ENCODE measurements at regions not wholly inside any gene's neighbourhood (a gene's known extent, or its start where the extent isn't known, plus 50 kb on each side); places are given as distances from the start of the nearest gene placed in this dataset.

DNA sequence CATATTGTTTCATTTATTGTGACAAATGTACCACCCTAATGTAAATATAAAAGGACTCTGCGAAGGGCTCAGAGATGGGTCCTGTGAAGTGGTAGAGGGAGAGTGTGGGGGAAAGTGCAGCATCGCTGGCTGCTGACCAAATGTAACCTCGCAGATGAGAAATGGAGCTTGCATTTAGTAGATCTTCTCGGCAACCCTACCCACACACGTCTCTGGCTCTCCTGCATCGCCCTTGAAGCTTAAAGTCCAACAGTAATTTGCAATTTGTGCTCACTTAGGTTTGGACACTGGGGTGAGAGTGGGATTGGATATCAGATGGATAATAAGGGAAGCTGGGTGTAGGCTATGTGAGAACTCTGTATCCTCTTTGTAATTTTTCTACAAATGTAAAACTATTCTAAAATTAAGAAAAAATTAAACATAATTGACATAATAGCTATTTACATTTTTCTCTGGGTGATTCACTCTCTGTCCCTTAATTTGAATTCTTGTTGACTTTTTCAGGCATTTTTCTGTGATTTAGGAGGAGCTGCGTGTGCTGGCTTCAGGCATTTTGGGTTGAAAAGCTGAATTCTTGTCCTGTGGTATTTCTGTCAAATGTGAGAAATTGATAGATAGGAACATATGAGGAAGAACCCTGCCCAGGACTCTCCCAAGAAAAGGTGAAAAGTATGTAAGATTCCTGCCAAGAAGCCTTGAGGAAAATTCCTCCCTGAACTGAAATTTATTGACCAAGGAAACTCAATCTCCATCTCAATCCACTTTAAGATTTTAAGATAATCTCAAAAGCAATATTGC lies 524.7 kb upstream of the MCTP2 start:
- DNase-seq = no peak

DNA sequence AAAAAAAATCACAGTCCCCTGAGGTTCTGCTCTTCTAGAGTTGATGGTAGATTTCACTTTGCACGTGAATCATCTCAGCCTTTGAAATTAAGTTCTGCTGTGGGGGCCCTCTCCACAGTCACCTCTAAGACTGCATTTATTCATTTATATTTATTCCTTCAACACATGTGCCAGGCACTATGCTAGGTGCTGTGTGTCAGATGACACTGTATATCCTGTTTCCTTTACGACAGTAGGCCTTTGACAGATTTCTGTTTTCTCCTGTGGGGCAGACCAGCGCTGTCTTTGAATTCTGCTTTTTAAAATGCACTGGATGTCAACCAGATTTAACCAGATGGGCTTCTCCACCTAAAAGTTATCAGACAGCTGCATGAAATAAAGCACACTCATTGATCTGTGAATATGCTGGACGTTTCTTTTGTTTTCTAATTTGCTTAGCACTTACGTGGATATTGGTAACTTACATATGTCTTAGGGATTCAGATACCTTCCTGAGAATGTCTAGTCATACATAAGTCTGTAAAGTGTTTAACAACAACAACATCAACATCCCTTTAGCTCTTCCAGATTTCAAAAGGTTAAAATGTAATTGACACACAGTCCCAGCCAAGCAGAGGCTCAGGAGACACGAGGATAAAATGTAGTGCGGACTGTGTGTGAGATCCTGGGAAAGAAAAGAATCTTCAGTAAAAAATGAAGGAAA lies 525.5 kb upstream of the MCTP2 start:
- no peak for DNase-seq

DNA sequence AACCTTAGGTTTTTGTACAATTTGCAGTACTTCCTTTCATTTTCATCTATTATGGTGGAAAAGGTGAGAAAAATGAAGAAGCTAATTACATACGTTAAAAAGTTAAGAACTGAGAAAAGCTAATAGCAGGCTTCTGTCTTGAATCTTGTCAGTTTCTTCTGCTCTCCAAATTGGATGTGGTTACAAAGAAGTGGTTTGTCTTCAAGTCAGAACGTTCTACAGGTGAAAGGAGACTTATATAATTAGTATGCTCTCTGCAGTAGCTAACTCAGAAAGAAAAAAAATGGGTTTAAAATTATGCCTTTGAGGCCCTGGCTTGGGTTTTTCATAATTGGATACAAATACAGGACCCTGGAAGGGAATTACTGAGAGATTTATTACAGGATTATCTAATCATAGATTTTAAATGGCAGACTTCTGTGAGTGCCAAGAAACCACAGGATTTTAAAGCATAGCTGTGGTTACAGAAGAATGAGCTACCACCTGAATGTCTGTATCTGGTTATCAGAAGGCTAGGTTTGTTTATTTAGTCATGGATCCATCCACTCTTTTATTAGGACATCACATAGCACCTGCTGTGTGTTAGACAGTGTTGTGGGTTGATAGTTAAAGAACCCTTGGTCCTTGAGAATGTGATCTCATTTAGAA lies 528.1 kb upstream of the MCTP2 start:
- no peak for DNase-seq

DNA sequence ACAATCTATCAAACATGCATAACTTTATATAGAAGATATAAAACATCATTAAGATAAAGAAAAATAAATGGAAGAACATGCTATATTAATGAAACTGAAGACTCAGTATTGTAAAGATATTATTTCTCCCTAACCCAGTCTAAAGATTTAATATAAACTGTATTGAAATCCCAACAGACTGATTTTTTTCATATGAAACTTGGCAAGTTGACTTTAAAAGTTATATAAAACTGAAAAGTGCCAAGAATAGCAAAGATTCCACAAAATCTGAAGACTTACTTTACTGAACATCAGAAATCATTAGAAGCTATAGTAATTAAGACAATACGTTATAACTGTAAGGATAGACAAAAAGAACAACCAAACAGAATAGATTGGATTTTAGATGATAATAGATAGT lies 531.3 kb upstream of the MCTP2 start:
- DNase-seq = no peak

- no peak for DNase-seq
These were observed 537.3 kb upstream of the MCTP2 start for GRCh38 chr15:93694033-93694432.

DNA sequence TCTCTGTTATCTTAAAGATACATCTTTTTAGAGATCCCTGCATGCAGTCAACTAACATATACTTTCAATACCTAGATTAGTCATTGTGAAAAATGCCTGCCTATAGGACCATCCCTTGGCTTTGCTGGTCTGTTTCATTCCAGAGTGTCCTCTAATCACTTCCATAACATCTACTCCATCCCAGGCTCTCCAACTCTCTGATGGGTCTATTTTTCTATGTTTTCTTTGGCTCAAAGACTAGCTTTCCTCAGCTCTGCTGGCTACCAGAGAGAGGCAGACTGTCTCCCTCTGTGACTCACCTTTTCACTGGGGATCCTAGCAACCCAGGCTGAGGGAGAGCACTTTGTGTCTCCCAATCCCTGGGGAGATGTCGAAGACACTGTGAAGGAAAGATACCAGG lies 547.7 kb upstream of the MCTP2 start:
- no peak for DNase-seq

DNA sequence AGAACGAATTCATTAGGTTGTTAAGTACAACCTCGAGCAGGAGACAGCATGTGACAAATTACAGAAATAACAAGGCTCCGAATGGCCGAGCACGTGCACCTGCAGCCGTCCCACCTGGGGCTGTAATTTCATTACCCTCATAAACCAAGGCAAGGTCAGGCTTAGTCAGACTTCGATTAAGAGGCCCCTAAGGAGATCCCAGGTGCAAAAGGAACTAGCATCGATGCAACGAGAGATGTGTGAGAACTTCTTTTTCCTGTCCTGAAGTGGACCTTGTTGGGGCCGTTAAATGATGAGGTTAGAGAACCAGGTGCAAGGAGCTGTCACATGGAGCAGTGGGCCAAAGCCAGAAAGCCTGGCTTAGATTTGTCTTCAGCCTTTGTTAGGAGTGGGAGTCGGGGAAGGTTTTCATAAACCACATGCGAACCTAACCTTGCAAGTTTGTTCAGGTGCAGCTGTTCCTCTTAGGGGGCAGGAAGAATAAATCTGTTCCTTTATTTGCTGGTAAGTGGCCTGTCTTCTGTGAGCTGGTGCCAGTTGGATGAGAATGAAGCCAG lies 559.9 kb upstream of the MCTP2 start:
- DNase-seq = no peak

DNA sequence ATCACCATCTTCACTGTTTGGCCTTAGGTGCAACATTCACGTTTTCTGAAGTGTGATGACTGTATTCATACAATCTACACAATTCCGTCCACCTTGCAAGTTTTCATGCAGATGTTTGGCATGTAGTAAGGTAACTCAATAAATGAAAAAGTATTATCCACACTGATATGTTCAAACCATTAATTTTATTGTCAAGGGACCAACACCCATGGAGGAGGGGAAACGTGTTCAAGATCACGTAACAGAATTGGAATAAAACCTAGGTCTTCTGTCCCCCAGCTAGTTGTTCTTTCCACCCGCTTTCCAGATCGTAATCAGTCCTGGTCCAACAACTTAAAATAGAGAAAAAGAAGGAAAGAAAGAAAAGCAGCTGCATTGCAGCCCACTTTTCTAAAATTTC lies 560.4 kb upstream of the MCTP2 start:
- DNase-seq = no peak

DNA sequence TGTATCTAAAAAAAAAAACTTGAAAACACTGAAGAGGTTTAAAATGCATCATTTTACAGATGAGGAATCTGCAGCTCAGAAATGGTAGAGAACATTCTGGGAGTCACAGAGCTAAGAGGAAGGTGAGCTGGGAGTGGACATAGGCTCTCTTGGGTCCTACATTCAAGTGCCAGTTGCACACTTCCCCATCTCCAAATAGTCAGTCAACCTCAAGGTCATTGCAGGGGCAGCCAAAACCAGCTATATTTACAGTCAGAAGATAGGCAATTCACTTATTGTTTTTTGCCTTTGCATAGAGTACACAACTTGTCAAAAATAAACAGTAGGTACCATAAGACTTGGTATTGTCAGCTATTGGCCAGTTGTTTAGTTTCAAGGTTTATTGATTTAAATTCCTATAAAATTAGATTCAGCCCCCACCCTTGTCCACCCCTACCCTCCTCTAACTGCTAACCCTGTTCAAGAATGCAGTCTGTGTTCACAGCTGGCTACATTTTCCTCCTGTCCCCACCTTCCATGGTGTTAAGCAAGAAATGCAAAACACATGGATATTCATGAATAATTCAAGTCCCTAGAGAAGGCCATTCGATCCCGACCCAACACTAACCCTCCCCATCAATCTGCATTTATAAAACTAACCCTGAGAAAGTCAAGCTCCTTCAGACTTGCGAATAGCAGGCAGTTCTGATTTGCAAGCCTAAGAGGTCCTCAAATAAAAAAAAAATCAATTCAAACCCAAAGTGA lies 567.0 kb upstream of the MCTP2 start:
- DNase-seq = no peak

DNA sequence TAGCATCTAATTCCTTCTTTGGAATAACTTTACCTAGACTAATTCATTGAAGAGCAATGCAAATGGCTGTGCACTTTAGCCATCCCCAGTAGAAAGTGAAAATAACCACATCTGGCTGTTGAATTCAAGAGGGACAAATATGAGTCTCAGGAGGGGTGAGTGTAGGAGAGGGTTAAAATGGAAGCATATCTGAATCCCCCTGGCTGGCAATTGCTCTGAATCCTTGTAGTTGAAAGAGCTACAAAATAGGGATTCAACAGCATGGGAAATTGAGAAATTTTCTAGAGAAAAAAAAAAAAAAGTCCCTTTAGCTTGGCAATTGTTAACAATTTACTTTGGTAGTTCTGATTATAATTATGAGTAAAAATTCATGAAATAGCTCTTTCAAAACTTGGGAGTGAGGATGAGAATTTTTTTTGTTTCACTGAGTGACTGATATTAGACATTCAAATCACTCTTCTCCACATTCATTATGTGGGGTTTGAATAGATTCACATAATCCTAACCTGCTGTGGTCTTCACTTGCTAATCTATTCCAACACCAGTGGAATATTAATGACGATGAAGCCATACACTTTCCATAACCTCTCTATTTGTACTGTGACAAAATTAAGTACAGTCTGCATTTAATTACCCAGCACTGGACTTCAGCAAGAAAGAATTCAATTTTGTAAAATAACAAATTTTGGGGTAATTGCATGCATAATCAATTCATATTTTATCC lies 569.0 kb upstream of the MCTP2 start:
- no peak for DNase-seq

DNA sequence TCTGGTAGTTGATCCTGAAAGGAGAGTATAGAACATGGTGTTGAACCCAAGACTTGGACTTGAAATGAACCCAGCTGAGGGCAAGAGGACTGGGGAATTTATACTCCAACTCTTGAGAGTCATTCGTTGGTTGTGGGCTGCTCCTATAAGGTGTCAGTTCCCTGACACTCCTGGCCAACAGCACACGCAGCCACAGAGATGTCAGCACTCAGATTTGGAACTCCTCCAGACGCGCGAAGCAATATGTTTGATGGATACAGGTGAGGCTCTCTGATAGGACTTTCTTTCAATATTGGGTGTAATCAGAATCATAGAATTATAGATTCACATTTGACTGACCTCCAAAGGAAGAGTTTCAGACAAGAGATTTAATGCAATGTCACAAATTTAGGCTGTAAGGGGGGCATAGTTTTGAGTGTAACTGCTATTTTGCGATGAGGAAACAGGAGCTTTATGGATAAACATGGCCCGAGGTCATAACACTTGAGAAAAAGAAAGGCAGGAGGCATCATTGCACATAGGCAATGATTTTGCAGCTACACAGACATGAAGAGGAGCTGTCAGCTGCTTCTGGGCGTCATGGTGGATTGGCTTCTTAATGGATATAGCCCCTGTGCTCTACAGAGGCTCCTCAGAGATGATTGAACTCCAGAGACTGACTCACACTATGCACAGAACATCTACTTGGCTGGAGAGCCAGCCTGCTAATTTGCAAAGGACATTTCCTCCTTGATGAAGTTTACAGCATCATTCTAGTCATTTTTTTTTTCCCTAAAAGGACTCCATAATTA lies 569.2 kb upstream of the RGMA start:
- no peak for DNase-seq

DNA sequence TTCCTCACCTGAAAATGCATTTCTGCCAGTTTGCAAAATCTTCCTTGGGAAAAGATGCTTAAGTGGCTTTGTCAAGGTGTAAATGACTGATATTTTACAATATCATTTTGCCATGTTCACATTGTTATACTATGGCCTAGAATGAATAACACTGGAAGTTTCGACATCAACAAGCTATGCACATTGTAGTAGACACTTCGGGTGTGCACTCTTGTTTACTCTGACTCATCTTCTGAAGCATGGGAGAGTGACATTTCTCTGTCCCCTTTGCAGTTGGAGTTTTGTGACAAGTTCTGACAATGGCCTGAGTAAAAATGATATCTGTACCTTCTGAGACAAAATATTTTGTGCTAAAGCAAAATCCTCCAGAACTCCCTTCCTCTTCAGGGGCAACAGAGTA lies 567.0 kb upstream of the RGMA start:
- DNase-seq = no peak

DNA sequence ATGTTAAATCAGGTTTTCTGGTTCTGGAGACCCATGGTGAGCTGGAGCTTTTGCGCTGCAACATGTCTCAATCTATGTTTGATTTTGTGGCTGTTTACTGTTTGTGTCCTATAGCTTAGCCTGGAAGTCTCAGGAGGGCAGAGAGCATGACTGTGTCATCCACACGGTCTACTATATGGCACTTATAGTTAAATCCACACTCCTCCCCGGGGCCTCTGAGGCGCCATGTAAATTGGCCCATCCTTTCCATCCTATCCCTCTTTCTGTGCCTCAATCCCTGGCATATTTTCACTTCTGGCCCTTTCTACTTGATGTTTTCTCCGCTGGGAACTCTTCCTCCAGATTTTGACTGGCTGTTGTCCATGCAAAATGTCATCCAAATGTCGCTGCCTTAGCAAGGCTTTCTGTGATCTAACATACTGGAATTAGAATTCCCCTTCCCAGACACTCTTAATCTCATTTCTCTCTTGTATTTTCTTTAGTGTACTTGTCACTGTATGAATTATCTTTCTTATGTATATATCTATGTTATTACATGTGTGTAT lies 560.8 kb upstream of the RGMA start:
- no peak for DNase-seq

DNA sequence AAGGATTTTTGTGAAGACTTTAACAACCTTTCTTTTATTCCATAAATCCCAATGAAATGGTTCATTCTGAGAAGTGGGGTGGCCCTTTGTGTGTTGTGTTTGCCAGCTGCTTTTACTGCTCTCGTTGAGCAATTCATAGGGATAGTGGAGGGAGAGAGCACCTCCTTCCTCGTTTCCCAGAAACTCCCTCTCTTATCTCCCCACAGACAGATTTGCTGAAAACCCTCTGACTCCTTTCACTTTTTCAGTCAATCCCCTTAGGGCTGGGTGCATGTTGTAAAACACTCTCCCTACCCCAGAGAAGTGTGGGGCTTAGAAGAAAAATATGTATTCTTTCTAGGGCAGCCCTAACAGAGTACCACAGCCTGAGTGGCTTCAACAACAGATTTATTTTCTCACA lies 557.2 kb upstream of the RGMA start:
- no peak for DNase-seq

GRCh38 chr15:93645594-93645993 lies 556.6 kb upstream of the RGMA start:
- DNase-seq = no peak

GRCh38 chr15:93644595-93644994 lies 555.6 kb upstream of the RGMA start:
- no peak for DNase-seq

DNA sequence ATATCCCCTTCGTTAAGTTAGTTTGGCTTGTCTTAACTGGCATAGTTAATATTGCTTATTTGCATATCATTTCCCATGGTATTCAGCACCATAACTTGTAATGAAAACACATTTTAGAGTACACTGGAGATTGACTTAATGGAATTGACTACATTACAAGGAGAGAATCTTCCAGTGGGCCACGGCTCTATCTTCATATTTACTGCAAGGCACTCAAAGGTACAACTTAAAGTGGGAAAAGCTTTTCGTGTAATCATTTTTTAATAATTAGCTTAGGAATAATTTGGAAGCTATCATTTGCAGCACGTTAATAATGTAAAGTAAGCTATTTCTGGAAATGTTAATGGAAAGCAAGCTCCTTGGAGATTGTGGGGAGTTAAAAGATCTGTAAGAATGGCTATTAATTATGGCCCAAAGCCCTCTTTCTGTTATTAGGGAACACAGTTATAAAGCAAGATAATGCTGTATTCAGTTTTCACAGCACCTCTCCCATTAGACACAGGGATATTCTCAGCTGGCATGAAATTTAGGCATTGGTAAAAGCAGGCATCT lies 551.5 kb upstream of the RGMA start:
- DNase-seq = no peak

- no peak for DNase-seq
These were observed 543.1 kb upstream of the RGMA start for GRCh38 chr15:93631958-93632618.

DNA sequence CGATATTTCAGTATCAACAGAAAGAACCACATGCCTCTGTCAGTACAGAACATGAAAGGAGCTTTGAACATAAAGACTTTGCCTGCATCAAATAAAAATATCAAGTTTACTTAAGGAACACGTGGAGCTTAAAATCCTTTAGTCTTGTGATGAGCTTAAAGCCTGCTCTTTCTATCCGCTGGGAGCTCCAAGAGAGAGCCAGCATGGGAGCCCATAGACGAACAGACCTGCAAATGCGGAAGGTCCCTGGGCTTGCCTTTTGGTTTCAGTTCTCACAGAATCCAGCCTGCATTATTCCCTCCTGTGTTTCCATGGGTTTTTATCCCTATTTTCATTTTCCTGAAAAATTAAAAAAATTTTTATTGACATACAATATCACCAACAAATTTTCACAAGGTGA lies 530.6 kb upstream of the RGMA start:
- no peak for DNase-seq

DNA sequence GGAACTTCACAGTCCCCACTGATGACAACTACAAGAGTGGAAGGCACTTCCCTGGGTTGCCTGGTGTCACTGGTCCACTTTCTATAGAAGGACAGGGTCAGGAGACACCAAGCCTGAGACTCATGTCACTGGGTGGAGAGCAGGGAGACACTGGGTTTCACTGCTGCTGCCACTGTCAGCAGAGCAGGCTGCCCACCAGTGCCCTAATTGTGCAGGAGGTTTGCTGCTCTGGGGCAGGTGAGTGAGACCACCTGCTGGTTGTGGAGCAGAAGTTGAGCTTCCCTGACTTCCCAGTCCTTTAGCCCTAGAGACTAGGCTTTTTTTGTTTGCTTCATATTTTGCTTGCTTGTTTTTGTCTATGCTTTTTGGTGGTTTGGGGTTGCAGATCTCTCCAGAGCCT lies 528.4 kb upstream of the RGMA start:
- DNase-seq = no peak

Data from activated T-cell treated with anti-CD3 and anti-CD28 coated beads for 4 hours (primary cell).